CD14-positive monocyte (primary cell): ENCODE measurements at regions not wholly inside any gene's neighbourhood (a gene's known extent, or its start where the extent isn't known, plus 50 kb on each side); places are given as distances from the start of the nearest gene placed in this dataset.

Experiments
- DNase-seq, 3 donors: peaks; one replicate each; pipeline ENCODE4 v3.0.0-alpha.2; 2011 to 2022
- H2AFZ ChIP-seq: 2 replicates; pipeline ENCODE4 v1.6.0; 2012; ENCODE audit warnings: mild to moderate bottlenecking, low read depth, low read length, inconsistent platforms; ENCODE audit not compliant: insufficient read depth, poor library complexity, severe bottlenecking
- H3K27ac ChIP-seq, 2 donors: 1 replicate in 1 of 2; 2 replicates in 1 of 2; pipeline ENCODE4 v1.5.1; 2012 to 2013; ENCODE audit warnings: low read length in 2 of 2, control low read depth in 1 of 2, inconsistent platforms in 1 of 2, low read depth in 1 of 2, mild to moderate bottlenecking in 1 of 2
- H3K27me3 ChIP-seq, 2 donors: one replicate each; pipeline versions ENCODE4 v1.6.0 to v1.6.1; 2011 to 2013; ENCODE audit warnings: low read length in 2 of 2; ENCODE audit not compliant: control insufficient read depth in 2 of 2, insufficient read depth in 2 of 2
- H3K36me3 ChIP-seq, 2 donors: replicated peaks in 1 of 2; 1 replicate in 1 of 2; 2 replicates in 1 of 2; pipeline versions ENCODE4 v1.5.1 to v1.6.1; 2012 to 2013; ENCODE audit warnings: low read length in 2 of 2, control low read depth in 1 of 2, inconsistent platforms in 1 of 2, mild to moderate bottlenecking in 1 of 2; ENCODE audit not compliant: insufficient read depth in 2 of 2, control insufficient read depth in 1 of 2
- H3K4me1 ChIP-seq, 2 donors: 1 replicate in 1 of 2; 2 replicates in 1 of 2; pipeline versions ENCODE4 v1.5.1 to v1.6.1; 2012 to 2013; ENCODE audit warnings: low read length in 2 of 2, control low read depth in 1 of 2, inconsistent platforms in 1 of 2, mild to moderate bottlenecking in 1 of 2, moderate library complexity in 1 of 2; ENCODE audit not compliant: insufficient read depth in 2 of 2, control insufficient read depth in 1 of 2
- H3K4me2 ChIP-seq: replicated peaks from 2 replicates; pipeline ENCODE3; 2012; ENCODE audit warnings: low read length, moderate library complexity, mild to moderate bottlenecking; ENCODE audit not compliant: poor library complexity, severe bottlenecking; ENCODE audit errors: extremely low read depth
- H3K4me3 ChIP-seq, 3 experiments: fragments of 200-600 bp in 1 of 3; sonication (generic) in 1 of 3; replicated peaks in 1 of 3; 1 replicate in 2 of 3; 2 replicates in 1 of 3; pipeline ENCODE4 v1.5.1; 2011 to 2013; ENCODE audit warnings: low read length in 3 of 3, mild to moderate bottlenecking in 3 of 3, control low read depth in 2 of 3, low read depth in 2 of 3, inconsistent platforms in 1 of 3, moderate library complexity in 1 of 3
- H3K79me2 ChIP-seq: 2 replicates; pipeline ENCODE4 v1.6.0; 2012; ENCODE audit warnings: mild to moderate bottlenecking, control low read depth, inconsistent platforms, low read length, moderate library complexity; ENCODE audit not compliant: insufficient read depth
- H3K9ac ChIP-seq: 2 replicates; pipeline ENCODE4 v1.6.0; 2017; ENCODE audit warnings: low read length, mild to moderate bottlenecking; ENCODE audit not compliant: insufficient read depth, poor library complexity, severe bottlenecking
- H3K9me3 ChIP-seq, 2 donors: replicated peaks in 1 of 2; 1 replicate in 1 of 2; 2 replicates in 1 of 2; pipeline versions ENCODE4 v1.5.1 to v1.6.1; 2012 to 2013; ENCODE audit warnings: low read length in 2 of 2, control low read depth in 1 of 2; ENCODE audit not compliant: control insufficient read depth in 1 of 2, insufficient read depth in 1 of 2
- H4K20me1 ChIP-seq: 2 replicates; pipeline ENCODE4 v1.6.0; 2012; ENCODE audit warnings: mild to moderate bottlenecking, low read length, control low read depth, moderate library complexity; ENCODE audit not compliant: insufficient read depth
- H3K27ac Mint-ChIP-seq, 7 donors: one replicate each; pipeline ENCODE4 v1.8.0; 2020; ENCODE audit warnings: mild to moderate bottlenecking in 7 of 7, mixed read lengths in 7 of 7, moderate library complexity in 6 of 7, inconsistent platforms in 2 of 7
- H3K27me3 Mint-ChIP-seq, 3 donors: one replicate each; pipeline ENCODE4 v1.8.0; 2021 to 2022; ENCODE audit warnings: low read depth in 3 of 3, mild to moderate bottlenecking in 3 of 3, mixed read lengths in 3 of 3, moderate library complexity in 3 of 3, inconsistent platforms in 1 of 3
- H3K36me3 Mint-ChIP-seq, 2 donors: one replicate each; pipeline ENCODE4 v1.8.0; 2020; ENCODE audit warnings: mixed read lengths in 2 of 2, inconsistent platforms in 1 of 2, mild to moderate bottlenecking in 1 of 2
- H3K4me1 Mint-ChIP-seq: one replicate; pipeline ENCODE4 v1.8.0; 2020; ENCODE audit warnings: mild to moderate bottlenecking, mixed read lengths
- H3K4me3 Mint-ChIP-seq, 2 donors: one replicate each; pipeline ENCODE4 v1.8.0; 2020; ENCODE audit warnings: mild to moderate bottlenecking in 2 of 2, mixed read lengths in 2 of 2, moderate library complexity in 1 of 2
- H3K9me3 Mint-ChIP-seq, 7 donors: one replicate each; pipeline ENCODE4 v1.8.0; 2020 to 2022; ENCODE audit warnings: mixed read lengths in 7 of 7, mild to moderate bottlenecking in 6 of 7, moderate library complexity in 6 of 7, inconsistent platforms in 2 of 7
- CTCF ChIP-seq: fragments of 200-600 bp; IDR thresholded peaks from one replicate; pipeline ENCODE4 v1.8.0; 2022; ENCODE audit warnings: antibody characterized with exemption, mild to moderate bottlenecking
- WGBS: methylation state at CpG from one replicate; pipeline ENCODE4 v1.1.5; 2013; ENCODE audit warnings: missing lambda C conversion rate; ENCODE audit not compliant: insufficient coverage; 5-methylcytosine and 5-hydroxymethylcytosine counted together
- intact Hi-C, 2 donors: fragments of 100-400 bp; cut with micrococcal nuclease; formaldehyde crosslinking; loops; one replicate each; pipeline versions ENCODE4 v1.15.0 to v1.15.1; 2023

- H3K36me3 Mint-ChIP-seq, result no peaks in the 10 kb centered on the region
- no peaks in the 10 kb centered on the region for H3K4me1 Mint-ChIP-seq
- H3K4me3 ChIP-seq, result no peak overlapping the region
- H3K27me3 Mint-ChIP-seq, result peaks cover 0 to 3% (median 2%) of the 10 kb centered on the region in 3 donors
- H3K79me2 ChIP-seq, result no peaks in the 10 kb centered on the region
- H3K27ac ChIP-seq, result no peak overlapping the region
- TF ChIP-seq CTCF, result no peak
- WGBS, result 83% methylated on average over 2 of the region's 7 CpGs
- no peaks in the 10 kb centered on the region for H3K36me3 ChIP-seq
- no peak overlapping the region for H2AFZ ChIP-seq
- no peak overlapping the region for H3K4me2 ChIP-seq
- no peaks in the 10 kb centered on the region for H3K4me1 ChIP-seq
- H3K9me3 Mint-ChIP-seq, result peaks cover 0 to 2% (median 0%) of the 10 kb centered on the region in 7 donors
- intact Hi-C loops, result no loop called here
- H3K27ac Mint-ChIP-seq, result no peak overlapping the region
- H3K27me3 ChIP-seq, result no peaks in the 10 kb centered on the region
- no peaks in the 10 kb centered on the region for H4K20me1 ChIP-seq
- H3K4me3 Mint-ChIP-seq, result no peak overlapping the region
- H3K9me3 ChIP-seq, result no peaks in the 10 kb centered on the region
- no peak overlapping the region for H3K9ac ChIP-seq
- DNase-seq, result no peak
Observed at GRCh38 chr1:184329245-184329953, 57.4 kb upstream of the C1orf21 start.

GRCh38 chr1:184329962-184330868 lies 56.6 kb upstream of the C1orf21 start:
- no peak overlapping the region for H3K27ac Mint-ChIP-seq
- Histone ChIP-seq H3K4me2 (no peak overlapping the region), H2AFZ (no peak overlapping the region), H3K4me3 (no peak overlapping the region), H3K79me2 (no peaks in the 10 kb centered on the region), H3K9ac (no peak overlapping the region), H3K36me3 (no peaks in the 10 kb centered on the region), H3K9me3 (no peaks in the 10 kb centered on the region), H3K27ac (no peak overlapping the region), H3K4me1 (no peaks in the 10 kb centered on the region), H4K20me1 (no peaks in the 10 kb centered on the region), H3K27me3 (no peaks in the 10 kb centered on the region)
- peaks cover 0 to 2% (median 0%) of the 10 kb centered on the region in 7 donors for H3K9me3 Mint-ChIP-seq
- intact Hi-C loops, result no loop called here
- H3K36me3 Mint-ChIP-seq, result no peaks in the 10 kb centered on the region
- H3K4me1 Mint-ChIP-seq, result no peaks in the 10 kb centered on the region
- 100% methylated on average over 3 of the region's 7 CpGs for WGBS
- no peak overlapping the region for H3K4me3 Mint-ChIP-seq
- DNase-seq, result no peak
- H3K27me3 Mint-ChIP-seq, result peaks cover 0 to 3% (median 2%) of the 10 kb centered on the region in 3 donors
- TF ChIP-seq CTCF, result no peak
